ENCODE measurements at regions not wholly inside any gene's neighbourhood (a gene's known extent, or its start where the extent isn't known, plus 50 kb on each side); places are given as distances from the start of the nearest gene placed in this dataset.

DNA sequence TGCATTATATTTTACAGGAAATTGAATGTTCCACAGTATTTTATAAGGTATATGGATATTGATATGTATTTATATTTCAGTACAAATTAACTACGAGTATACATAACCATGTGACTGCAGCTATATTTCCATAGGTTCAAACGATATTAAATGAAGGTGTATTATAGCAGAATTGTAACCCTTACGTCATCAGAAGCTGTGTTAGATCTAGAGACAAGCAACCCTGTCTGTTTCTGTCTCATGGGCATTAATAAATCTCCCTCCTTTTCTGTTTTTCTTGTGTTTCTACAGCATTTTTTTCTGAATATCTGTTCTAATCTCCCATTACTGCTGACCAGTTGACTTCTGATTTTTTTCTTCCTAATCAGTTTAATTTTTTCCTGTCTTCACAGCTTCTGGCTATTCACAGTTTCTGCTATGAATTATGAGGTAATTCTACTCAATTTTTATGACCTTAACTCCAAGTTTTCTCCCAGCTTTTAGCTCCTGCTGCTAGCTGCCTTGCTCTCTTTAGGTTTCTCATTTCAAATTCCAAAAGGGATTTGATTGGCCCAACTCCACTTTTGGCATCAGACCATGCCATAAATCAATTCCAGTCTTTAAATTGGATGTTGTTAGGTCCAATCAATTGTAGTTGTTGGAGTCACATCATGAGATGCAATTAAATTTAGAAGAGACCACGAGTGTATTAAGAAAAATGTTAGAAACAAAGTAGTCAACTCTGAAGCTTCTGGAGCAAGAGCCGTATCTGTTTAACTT, 277.5 kb upstream of the ZSWIM2 start:
- no peak overlapping the region for H3K27ac ChIP-seq
- no peak for TF ChIP-seq ZFX (IDR thresholded peaks at IDR 0.05)
- TF ChIP-seq, protein P1, sequence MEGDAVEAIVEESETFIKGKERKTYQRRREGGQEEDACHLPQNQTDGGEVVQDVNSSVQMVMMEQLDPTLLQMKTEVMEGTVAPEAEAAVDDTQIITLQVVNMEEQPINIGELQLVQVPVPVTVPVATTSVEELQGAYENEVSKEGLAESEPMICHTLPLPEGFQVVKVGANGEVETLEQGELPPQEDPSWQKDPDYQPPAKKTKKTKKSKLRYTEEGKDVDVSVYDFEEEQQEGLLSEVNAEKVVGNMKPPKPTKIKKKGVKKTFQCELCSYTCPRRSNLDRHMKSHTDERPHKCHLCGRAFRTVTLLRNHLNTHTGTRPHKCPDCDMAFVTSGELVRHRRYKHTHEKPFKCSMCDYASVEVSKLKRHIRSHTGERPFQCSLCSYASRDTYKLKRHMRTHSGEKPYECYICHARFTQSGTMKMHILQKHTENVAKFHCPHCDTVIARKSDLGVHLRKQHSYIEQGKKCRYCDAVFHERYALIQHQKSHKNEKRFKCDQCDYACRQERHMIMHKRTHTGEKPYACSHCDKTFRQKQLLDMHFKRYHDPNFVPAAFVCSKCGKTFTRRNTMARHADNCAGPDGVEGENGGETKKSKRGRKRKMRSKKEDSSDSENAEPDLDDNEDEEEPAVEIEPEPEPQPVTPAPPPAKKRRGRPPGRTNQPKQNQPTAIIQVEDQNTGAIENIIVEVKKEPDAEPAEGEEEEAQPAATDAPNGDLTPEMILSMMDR (conservative IDR thresholded peaks at IDR 0.05), result no peak

DNA sequence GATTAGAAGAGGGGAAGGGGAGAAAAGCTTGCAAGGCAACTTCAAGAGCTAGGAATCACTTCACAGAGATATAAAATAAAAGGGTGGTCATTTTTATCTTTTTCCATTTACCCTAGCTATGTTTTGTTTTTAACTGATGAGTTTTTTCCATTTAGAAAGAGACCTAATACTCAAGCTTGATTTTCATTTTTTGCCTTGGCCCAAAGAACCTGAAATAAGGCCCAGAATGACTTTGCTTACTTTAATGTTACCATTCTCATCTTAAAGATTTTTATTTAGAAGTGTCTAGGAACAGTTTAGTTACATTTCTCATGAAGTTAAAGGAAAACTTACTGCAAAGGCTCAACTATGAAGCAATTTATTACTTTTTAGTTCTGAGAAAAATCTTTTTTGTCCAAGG, 276.3 kb upstream of the ZSWIM2 start:
- no peak overlapping the region for H3K27ac ChIP-seq
- no peak for TF ChIP-seq ZFX (IDR thresholded peaks at IDR 0.05)
- TF ChIP-seq, protein P1 (conservative IDR thresholded peaks at IDR 0.05), result no peak

DNA sequence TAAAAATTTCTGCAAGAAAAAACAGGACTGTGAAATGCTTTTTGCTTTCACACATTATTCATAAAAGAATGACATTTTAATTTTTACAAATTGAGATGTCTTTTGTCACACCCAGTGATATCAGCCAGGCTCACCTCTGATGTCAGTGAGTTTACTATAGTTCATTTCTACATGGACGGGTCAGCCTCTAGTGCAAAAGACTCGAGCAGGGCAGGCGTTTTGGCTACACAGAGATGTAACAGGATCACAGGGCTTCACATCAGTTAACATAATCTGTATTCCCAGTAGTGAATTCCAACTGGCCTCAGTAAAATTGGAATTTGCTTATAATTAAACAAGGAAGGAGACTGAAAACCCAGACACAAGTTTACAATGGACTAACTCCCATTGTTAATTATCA, 275.6 kb upstream of the ZSWIM2 start:
- TF ChIP-seq, protein P1 (conservative IDR thresholded peaks at IDR 0.05), result no peak
- TF ChIP-seq ZFX (IDR thresholded peaks at IDR 0.05), result no peak
- H3K27ac ChIP-seq, result no peak overlapping the region

DNA sequence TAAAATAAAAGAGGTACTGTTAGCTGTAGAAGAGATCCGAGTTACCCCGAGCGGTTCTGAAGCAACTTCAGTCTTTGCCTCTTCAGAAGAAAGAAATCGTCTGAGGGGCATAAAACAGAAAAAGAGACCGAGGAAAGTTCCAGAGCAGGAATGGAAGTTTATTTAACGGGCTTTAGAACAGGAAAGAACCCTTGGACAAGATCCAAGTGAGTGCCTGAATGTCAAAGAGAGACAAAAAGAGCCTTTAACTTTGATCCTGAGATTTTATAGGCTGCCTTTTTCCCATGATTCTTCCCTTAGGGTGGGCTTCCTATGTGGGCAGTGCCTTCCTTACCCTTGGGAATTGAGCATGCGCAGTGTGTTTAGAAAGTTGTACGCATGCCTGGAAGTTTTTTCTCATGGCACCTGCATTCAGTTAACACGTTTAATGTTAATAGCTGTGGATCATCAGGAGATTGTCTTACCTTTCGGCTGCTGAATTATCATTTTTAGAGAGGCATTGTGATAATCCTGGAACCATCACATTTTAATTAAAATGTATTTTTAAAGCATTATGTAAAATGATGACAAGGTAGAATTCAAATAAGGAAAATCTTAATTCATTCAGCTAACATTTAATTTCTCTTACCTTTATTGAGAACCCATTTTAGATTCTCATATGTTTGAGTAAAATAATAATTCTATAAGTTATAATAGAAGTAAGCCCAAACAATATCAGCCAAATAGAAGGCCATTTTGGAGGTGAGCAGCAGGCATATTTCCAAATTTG, 269.5 kb upstream of the ZSWIM2 start:
- no peak overlapping the region for H3K27ac ChIP-seq
- TF ChIP-seq, protein P1 (conservative IDR thresholded peaks at IDR 0.05), result no peak
- no peak for TF ChIP-seq ZFX (IDR thresholded peaks at IDR 0.05)

DNA sequence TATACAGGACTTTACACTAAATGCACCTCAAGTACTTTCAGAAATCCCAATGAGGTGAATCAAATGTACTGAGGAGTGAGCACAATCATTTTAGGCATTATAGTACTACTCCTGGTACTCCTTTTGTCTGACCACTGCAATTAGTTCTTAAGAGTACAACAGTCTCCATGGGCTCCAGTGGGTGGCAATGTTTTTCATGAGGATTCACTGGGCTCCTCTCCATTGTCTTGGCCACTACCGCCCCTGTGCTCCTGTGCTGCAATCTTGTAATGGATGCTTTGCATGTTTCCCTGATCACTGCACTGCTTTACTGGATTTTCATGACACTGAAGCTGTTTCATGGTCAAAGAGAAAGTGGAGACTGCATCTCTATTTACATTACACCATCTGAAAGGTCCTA, 268.5 kb upstream of the ZSWIM2 start:
- TF ChIP-seq, protein P1 (conservative IDR thresholded peaks at IDR 0.05), result no peak
- no peak for TF ChIP-seq ZFX (IDR thresholded peaks at IDR 0.05)
- H3K27ac ChIP-seq, result no peak overlapping the region

DNA sequence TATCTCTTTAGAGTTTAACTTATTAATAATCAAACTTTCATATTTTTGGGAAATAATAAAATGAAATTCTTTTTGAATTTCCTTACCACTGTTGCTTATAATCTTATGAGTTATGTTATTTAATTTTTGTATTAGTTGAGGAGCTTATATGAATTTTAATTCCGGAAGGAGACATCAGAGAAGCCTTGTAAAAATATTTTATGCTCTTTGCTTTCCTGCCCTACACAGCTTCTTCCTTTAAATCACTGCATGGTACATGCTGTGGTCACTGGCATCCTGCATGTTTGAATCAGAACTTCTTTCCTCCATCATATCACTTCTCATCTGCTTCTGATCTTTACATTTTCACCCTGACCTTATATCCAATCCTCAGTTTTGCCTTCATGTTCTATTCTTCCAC, 266.7 kb upstream of the ZSWIM2 start:
- TF ChIP-seq, protein P1 (conservative IDR thresholded peaks at IDR 0.05), result no peak
- no peak for TF ChIP-seq ZFX (IDR thresholded peaks at IDR 0.05)
- H3K27ac ChIP-seq, result no peak overlapping the region

DNA sequence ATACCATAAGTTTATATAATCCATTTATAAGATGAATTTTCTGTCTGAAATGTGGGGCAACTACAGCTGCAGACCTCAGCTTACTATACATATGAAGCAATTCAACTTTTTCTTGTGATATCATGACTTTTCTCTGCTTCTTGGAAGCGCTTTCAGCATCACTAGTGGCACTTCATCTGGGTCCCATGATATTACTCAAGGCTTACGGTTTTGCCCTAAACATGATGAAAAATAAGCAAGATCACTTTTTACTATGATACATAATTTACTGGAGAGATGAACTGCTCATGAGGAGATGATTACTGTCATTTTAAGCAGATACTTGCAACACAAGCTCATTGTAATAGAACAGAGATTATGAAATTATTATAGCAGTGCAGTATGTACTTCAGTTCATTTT, 258.0 kb upstream of the ZSWIM2 start:
- TF ChIP-seq, protein P1 (conservative IDR thresholded peaks at IDR 0.05), result no peak
- TF ChIP-seq ZFX (IDR thresholded peaks at IDR 0.05), result no peak
- no peak overlapping the region for H3K27ac ChIP-seq
